ENCODE measurements at regions not wholly inside any gene's neighbourhood (a gene's known extent, or its start where the extent isn't known, plus 50 kb on each side); places are given as distances from the start of the nearest gene placed in this dataset.
A peak's percentile ranks its signal among the peaks of the same experiment; 100 is the strongest.

GRCh38 chr9:78605041-78606000 lies 308.4 kb downstream of the PSAT1 start:
- Histone ChIP-seq H3K4me1 (ENCODE audit: control insufficient read depth, insufficient read depth, low read length) (no peaks in the 10 kb centered on the region), H3K4me3 (ENCODE audit: low read length) (no peak overlapping the region)
- DNase-seq (ENCODE audit: low read depth) = peak; percentile 12

DNA sequence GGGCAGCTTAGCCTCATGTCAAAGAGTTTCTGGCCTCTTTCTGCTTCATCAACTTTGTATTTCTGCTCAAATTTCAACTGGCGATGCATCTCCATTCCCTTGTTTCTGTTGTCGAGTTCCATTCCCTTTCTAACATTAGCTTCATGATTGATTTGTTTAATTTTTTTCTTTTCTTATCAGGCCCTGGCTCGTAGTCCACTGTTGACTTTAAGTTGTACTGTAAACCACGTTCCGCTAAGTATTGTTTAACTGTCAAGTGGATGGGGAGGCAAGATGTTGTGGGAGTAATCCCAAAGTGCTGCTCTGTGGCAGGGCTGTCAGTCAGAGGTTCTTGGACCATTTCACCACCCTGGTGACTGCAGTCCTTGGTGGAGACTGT lies 309.1 kb downstream of the PSAT1 start:
- DNase-seq (ENCODE audit: low read depth) = no peak
- H3K4me1 ChIP-seq (ENCODE audit: control insufficient read depth, insufficient read depth, low read length) = no peaks in the 10 kb centered on the region
- H3K4me3 ChIP-seq (ENCODE audit: low read length) = no peak overlapping the region
- no peaks in the 10 kb centered on the region for H3K36me3 ChIP-seq (ENCODE audit: control insufficient read depth, insufficient read depth, low read length, severe bottlenecking)
- no peaks in the 10 kb centered on the region for H3K9me3 ChIP-seq (ENCODE audit: control insufficient read depth, low read length)
- H3K9ac ChIP-seq (ENCODE audit: low read length) = no peak overlapping the region
- H3K27me3 ChIP-seq (replicated peaks; ENCODE audit: control insufficient read depth, insufficient read depth, low read length) = peaks cover 3% of the 10 kb centered on the region

More at GRCh38 chr9:78605041-78606000, 308.4 kb downstream of the PSAT1 start:
- no peaks in the 10 kb centered on the region for H3K36me3 ChIP-seq (ENCODE audit: control insufficient read depth, insufficient read depth, low read length, severe bottlenecking)
- no peak overlapping the region for H3K9ac ChIP-seq (ENCODE audit: low read length)
- peaks cover 3% of the 10 kb centered on the region for H3K27me3 ChIP-seq (replicated peaks; ENCODE audit: control insufficient read depth, insufficient read depth, low read length)
- H3K9me3 ChIP-seq (ENCODE audit: control insufficient read depth, low read length) = no peaks in the 10 kb centered on the region

DNA sequence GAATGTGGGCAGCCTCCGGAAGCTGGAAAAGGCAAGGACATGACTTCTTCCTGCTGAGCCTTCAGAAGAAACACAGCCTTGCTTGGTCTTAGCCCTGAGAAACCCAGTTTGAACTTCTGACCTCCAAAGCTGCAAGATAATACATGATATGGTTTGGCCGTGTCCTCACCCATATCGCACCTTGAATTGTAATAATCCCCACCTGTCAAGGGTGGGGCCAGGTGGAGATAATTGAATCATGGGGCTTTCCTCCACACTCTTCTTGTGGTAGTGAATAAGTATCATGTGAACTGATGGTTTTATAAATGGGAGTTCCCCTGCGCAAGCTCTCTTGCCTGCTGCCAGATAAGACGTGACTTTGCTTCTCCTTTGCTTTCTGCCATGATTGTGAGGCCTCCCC lies 310.9 kb downstream of the PSAT1 start:
- DNase-seq (ENCODE audit: low read depth) = no peak
- H3K9ac ChIP-seq (ENCODE audit: low read length) = no peak overlapping the region
- H3K9me3 ChIP-seq (ENCODE audit: control insufficient read depth, low read length) = no peaks in the 10 kb centered on the region
- H3K27me3 ChIP-seq (replicated peaks; ENCODE audit: control insufficient read depth, insufficient read depth, low read length) = peaks cover 3% of the 10 kb centered on the region
- H3K4me1 ChIP-seq (ENCODE audit: control insufficient read depth, insufficient read depth, low read length) = no peaks in the 10 kb centered on the region
- no peak overlapping the region for H3K4me3 ChIP-seq (ENCODE audit: low read length)
- no peaks in the 10 kb centered on the region for H3K36me3 ChIP-seq (ENCODE audit: control insufficient read depth, insufficient read depth, low read length, severe bottlenecking)

- Histone ChIP-seq H3K36me3 (ENCODE audit: control insufficient read depth, insufficient read depth, low read length, severe bottlenecking) (no peaks in the 10 kb centered on the region), H3K9ac (ENCODE audit: low read length) (no peak overlapping the region), H3K27me3 (replicated peaks; ENCODE audit: control insufficient read depth, insufficient read depth, low read length) (peaks cover 1% of the 10 kb centered on the region), H3K4me1 (ENCODE audit: control insufficient read depth, insufficient read depth, low read length) (no peaks in the 10 kb centered on the region), H3K4me3 (ENCODE audit: low read length) (no peak overlapping the region), H3K9me3 (ENCODE audit: control insufficient read depth, low read length) (no peaks in the 10 kb centered on the region)
- no peak for DNase-seq (ENCODE audit: low read depth)
Observed at GRCh38 chr9:78609450-78609849, 312.5 kb downstream of the PSAT1 start.

- Histone ChIP-seq H3K36me3 (ENCODE audit: control insufficient read depth, insufficient read depth, low read length, severe bottlenecking) (no peaks in the 10 kb centered on the region), H3K4me1 (ENCODE audit: control insufficient read depth, insufficient read depth, low read length) (no peaks in the 10 kb centered on the region), H3K9me3 (ENCODE audit: control insufficient read depth, low read length) (no peaks in the 10 kb centered on the region), H3K4me3 (ENCODE audit: low read length) (no peak overlapping the region), H3K9ac (ENCODE audit: low read length) (no peak overlapping the region), H3K27me3 (replicated peaks; ENCODE audit: control insufficient read depth, insufficient read depth, low read length) (no peaks in the 10 kb centered on the region)
- peak; percentile 56 for DNase-seq (ENCODE audit: low read depth)
Observed at GRCh38 chr9:78612091-78612490, 315.2 kb downstream of the PSAT1 start.

- no peaks in the 10 kb centered on the region for H3K36me3 ChIP-seq (ENCODE audit: control insufficient read depth, insufficient read depth, low read length, severe bottlenecking)
- no peak overlapping the region for H3K4me3 ChIP-seq (ENCODE audit: low read length)
- H3K27me3 ChIP-seq (replicated peaks; ENCODE audit: control insufficient read depth, insufficient read depth, low read length) = no peaks in the 10 kb centered on the region
- H3K9me3 ChIP-seq (ENCODE audit: control insufficient read depth, low read length) = no peaks in the 10 kb centered on the region
- DNase-seq (ENCODE audit: low read depth) = no peak
- H3K9ac ChIP-seq (ENCODE audit: low read length) = no peak overlapping the region
- no peaks in the 10 kb centered on the region for H3K4me1 ChIP-seq (ENCODE audit: control insufficient read depth, insufficient read depth, low read length)
Observed at GRCh38 chr9:78613006-78613405, 316.1 kb downstream of the PSAT1 start.

GRCh38 chr9:78614892-78615291 lies 318.0 kb downstream of the PSAT1 start:
- Histone ChIP-seq H3K4me3 (ENCODE audit: low read length) (no peak overlapping the region), H3K27me3 (replicated peaks; ENCODE audit: control insufficient read depth, insufficient read depth, low read length) (no peaks in the 10 kb centered on the region), H3K9ac (ENCODE audit: low read length) (no peak overlapping the region), H3K9me3 (ENCODE audit: control insufficient read depth, low read length) (no peaks in the 10 kb centered on the region), H3K4me1 (ENCODE audit: control insufficient read depth, insufficient read depth, low read length) (no peaks in the 10 kb centered on the region), H3K36me3 (ENCODE audit: control insufficient read depth, insufficient read depth, low read length, severe bottlenecking) (no peaks in the 10 kb centered on the region)
- peak; percentile 58 for DNase-seq (ENCODE audit: low read depth)

GRCh38 chr9:78615372-78615771 lies 318.4 kb downstream of the PSAT1 start:
- Histone ChIP-seq H3K9ac (ENCODE audit: low read length) (no peak overlapping the region), H3K4me1 (ENCODE audit: control insufficient read depth, insufficient read depth, low read length) (peaks cover 2% of the 10 kb centered on the region)
- no peak for DNase-seq (ENCODE audit: low read depth)

GRCh38 chr9:78618735-78619134 lies 321.8 kb downstream of the PSAT1 start:
- Histone ChIP-seq H3K4me3 (ENCODE audit: low read length) (no peak overlapping the region), H3K27me3 (replicated peaks; ENCODE audit: control insufficient read depth, insufficient read depth, low read length) (no peaks in the 10 kb centered on the region), H3K4me1 (ENCODE audit: control insufficient read depth, insufficient read depth, low read length) (peaks cover 8% of the 10 kb centered on the region), H3K9me3 (ENCODE audit: control insufficient read depth, low read length) (no peaks in the 10 kb centered on the region), H3K36me3 (ENCODE audit: control insufficient read depth, insufficient read depth, low read length, severe bottlenecking) (no peaks in the 10 kb centered on the region), H3K9ac (ENCODE audit: low read length) (no peak overlapping the region)
- DNase-seq (ENCODE audit: low read depth) = no peak

More at GRCh38 chr9:78615372-78615771, 318.4 kb downstream of the PSAT1 start:
- Histone ChIP-seq H3K9me3 (ENCODE audit: control insufficient read depth, low read length) (no peaks in the 10 kb centered on the region), H3K4me3 (ENCODE audit: low read length) (no peak overlapping the region), H3K36me3 (ENCODE audit: control insufficient read depth, insufficient read depth, low read length, severe bottlenecking) (no peaks in the 10 kb centered on the region), H3K27me3 (replicated peaks; ENCODE audit: control insufficient read depth, insufficient read depth, low read length) (no peaks in the 10 kb centered on the region)

GRCh38 chr9:78620303-78620702 lies 323.4 kb downstream of the PSAT1 start:
- Histone ChIP-seq H3K9me3 (ENCODE audit: control insufficient read depth, low read length) (no peaks in the 10 kb centered on the region), H3K4me3 (ENCODE audit: low read length) (no peak overlapping the region), H3K9ac (ENCODE audit: low read length) (no peak overlapping the region), H3K4me1 (ENCODE audit: control insufficient read depth, insufficient read depth, low read length) (peaks cover 8% of the 10 kb centered on the region), H3K27me3 (replicated peaks; ENCODE audit: control insufficient read depth, insufficient read depth, low read length) (no peaks in the 10 kb centered on the region), H3K36me3 (ENCODE audit: control insufficient read depth, insufficient read depth, low read length, severe bottlenecking) (no peaks in the 10 kb centered on the region)
- peak; percentile 3 for DNase-seq (ENCODE audit: low read depth)

DNA sequence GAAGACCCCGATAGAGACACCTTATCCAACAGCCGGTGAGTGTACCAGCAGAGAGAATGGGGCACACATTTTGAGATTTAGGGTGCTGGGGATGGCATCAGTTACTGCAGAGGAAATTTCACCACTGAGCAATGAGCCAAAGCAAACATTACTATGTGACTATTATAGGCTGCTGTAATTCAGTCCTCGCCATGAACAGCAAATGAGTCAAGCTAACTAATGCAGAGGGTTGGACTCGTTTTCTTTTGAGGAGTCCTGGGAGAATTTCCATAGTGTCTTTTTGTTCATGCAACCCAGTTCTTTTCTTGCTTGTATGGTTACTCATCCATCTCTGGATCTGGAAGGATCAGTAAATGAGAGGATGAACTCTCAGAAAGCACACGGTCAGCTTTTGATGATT lies 323.8 kb downstream of the PSAT1 start:
- DNase-seq (ENCODE audit: low read depth) = peak; percentile 74
- no peaks in the 10 kb centered on the region for H3K27me3 ChIP-seq (replicated peaks; ENCODE audit: control insufficient read depth, insufficient read depth, low read length)
- no peaks in the 10 kb centered on the region for H3K36me3 ChIP-seq (ENCODE audit: control insufficient read depth, insufficient read depth, low read length, severe bottlenecking)
- no peak overlapping the region for H3K4me3 ChIP-seq (ENCODE audit: low read length)
- H3K9ac ChIP-seq (ENCODE audit: low read length) = no peak overlapping the region
- peaks cover 8% of the 10 kb centered on the region for H3K4me1 ChIP-seq (ENCODE audit: control insufficient read depth, insufficient read depth, low read length)
- no peaks in the 10 kb centered on the region for H3K9me3 ChIP-seq (ENCODE audit: control insufficient read depth, low read length)

Measured in adipocyte (in vitro differentiated cells).